ENCODE measurements at regions not wholly inside any gene's neighbourhood (a gene's known extent, or its start where the extent isn't known, plus 50 kb on each side); places are given as distances from the start of the nearest gene placed in this dataset.
"Not testable (repeated sequence)": the region's sequence is repeated elsewhere in the genome, so short reads cannot be mapped to it uniquely, and the experiment has no call there.

DNA sequence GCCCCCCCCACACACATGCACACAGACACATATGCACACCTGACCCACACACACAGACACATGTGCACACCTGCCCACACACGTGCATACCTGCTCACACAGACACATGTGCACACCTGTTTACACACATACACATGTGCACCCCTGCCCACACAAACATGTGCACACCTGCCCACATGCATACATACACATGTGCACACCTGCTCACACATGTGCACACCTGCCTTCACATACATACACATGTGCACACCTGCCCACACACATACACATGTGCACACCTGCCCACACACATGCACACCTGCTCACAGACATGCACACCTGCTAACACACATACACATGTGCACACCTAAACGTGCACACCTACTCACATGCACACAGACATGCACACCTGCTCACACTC lies 147.0 kb upstream of the FOXD4L5 start:
- no peak for TF ChIP-seq CTCF (IDR thresholded peaks at IDR 0.05; ENCODE audit: low read depth, low read length)
- in situ Hi-C loops (cut with HindIII; ENCODE audit: low sequenced_read_pairs): no loop called here

GRCh38 chr9:65430221-65430620 lies 145.2 kb upstream of the FOXD4L5 start:
- no peak for TF ChIP-seq CTCF (IDR thresholded peaks at IDR 0.05; ENCODE audit: low read depth, low read length)
- no peak overlapping the region for H3K4me3 ChIP-seq (ENCODE audit: low read depth, low read length)
- DNase-seq (ENCODE audit: low read depth, low spot score): no peak
- in situ Hi-C loops (cut with HindIII; ENCODE audit: low sequenced_read_pairs): no loop called here

More for the DNA sequence above, 147.0 kb upstream of the FOXD4L5 start:
- no peak for DNase-seq (ENCODE audit: low read depth, low spot score)
- no peak overlapping the region for H3K4me3 ChIP-seq (ENCODE audit: low read depth, low read length)

GRCh38 chr9:65427361-65427760 lies 142.4 kb upstream of the FOXD4L5 start:
- in situ Hi-C loops (cut with HindIII; ENCODE audit: low sequenced_read_pairs): not testable (repeated sequence)

DNA sequence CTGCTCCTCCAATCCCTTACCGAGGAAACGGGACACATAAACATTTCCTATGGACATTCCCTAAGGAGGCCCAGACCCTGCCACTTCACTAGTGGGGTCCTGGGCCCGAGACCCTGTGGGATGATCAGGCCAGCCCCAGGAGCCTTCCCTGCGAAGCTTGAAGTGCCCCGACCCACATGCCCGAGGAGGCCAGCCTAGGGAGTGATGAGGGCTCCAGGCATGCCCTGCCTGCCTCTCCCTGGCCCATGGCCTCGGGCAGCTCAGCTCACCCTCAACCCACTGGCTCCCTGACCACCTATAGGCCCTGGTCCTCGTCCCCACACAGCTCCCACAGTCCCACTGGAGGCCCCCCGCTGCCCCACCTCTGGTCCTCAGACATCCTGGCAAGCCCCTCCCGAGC lies 141.8 kb upstream of the FOXD4L5 start:
- in situ Hi-C loops (cut with HindIII; ENCODE audit: low sequenced_read_pairs); H3K4me3 ChIP-seq (ENCODE audit: low read depth, low read length); DNase-seq (ENCODE audit: low read depth, low spot score): not testable (repeated sequence)

More at GRCh38 chr9:65427361-65427760, 142.4 kb upstream of the FOXD4L5 start:
- not testable (repeated sequence) for H3K4me3 ChIP-seq (ENCODE audit: low read depth, low read length); DNase-seq (ENCODE audit: low read depth, low spot score)

- in situ Hi-C loops (cut with HindIII; ENCODE audit: low sequenced_read_pairs): no loop called here
- no peak overlapping the region for H3K4me3 ChIP-seq (ENCODE audit: low read depth, low read length)
- DNase-seq (ENCODE audit: low read depth, low spot score): no peak
- TF ChIP-seq CTCF (IDR thresholded peaks at IDR 0.05; ENCODE audit: low read depth, low read length): no peak
These were observed 141.2 kb upstream of the FOXD4L5 start for GRCh38 chr9:65426231-65426630.

GRCh38 chr9:65425183-65425582 lies 140.2 kb upstream of the FOXD4L5 start:
- H3K4me3 ChIP-seq (ENCODE audit: low read depth, low read length); in situ Hi-C loops (cut with HindIII; ENCODE audit: low sequenced_read_pairs); DNase-seq (ENCODE audit: low read depth, low spot score): not testable (repeated sequence)

DNA sequence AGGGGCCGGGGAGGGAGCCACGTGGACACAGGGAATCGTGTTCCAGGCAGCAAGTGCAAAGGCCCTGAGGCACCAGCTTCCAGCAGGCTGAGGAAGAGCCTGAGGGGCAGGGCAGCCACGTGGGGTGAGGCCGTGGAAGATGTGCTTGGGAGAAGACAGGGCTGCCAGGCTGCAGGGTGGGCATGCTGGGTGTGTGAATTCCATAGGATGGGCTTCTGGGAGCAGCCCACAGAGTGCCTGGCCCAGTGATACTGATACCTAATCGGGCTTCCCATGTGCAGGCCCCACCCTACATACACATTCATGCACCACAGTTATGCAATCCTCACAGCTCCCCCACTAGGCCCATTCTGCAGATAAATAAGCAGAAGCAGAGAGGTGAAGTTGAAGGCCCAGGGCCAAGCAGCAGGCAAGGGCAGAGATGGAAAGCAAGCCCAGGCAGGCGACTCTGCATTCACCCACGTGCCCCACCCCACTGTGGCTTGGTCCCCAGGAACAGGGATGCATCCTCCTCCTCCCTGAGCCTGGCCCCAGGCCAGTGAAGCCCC lies 139.5 kb upstream of the FOXD4L5 start:
- H3K4me3 ChIP-seq (ENCODE audit: low read depth, low read length); DNase-seq (ENCODE audit: low read depth, low spot score); in situ Hi-C loops (cut with HindIII; ENCODE audit: low sequenced_read_pairs): not testable (repeated sequence)

DNA sequence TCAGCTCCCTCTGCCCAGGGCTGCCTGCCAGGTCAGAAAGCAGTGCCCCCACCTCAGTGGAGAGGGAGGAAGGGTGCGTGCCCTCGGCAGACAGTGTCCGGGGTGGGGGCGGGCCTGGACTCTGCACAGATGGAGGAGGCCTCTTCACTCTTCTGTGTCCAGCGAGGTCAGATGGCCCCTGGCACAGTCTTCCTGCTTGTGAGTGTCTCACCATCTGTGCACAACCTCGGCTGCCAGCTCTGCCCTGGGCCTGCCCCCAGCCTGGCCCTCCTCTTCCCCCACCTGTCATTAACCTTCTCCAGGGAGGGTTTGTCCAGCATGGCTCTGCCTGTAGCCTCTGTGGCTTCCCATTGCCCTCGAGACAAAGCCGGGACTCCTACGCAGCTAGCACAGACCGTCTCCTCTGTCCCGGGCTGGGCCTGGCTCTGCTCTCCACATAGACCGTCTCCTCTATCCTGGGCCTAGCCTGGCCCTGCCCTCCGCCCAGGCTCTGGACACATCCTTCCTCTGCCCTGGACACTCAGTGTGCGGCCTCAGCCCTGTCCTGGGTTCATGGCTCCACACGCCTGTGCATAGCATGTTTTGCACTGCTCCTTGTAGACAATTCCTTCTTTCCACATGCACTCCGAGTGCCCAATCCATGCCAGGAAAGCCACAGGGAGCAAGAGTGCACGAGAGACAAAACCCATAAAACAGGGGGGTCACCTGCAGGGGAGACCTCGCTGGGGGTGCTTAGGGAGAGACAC lies 138.9 kb upstream of the FOXD4L5 start:
- H3K4me3 ChIP-seq (ENCODE audit: low read depth, low read length); DNase-seq (ENCODE audit: low read depth, low spot score); in situ Hi-C loops (cut with HindIII; ENCODE audit: low sequenced_read_pairs): not testable (repeated sequence)

GRCh38 chr9:65422966-65423690 lies 138.1 kb upstream of the FOXD4L5 start:
- H3K4me3 ChIP-seq (ENCODE audit: low read depth, low read length); DNase-seq (ENCODE audit: low read depth, low spot score); in situ Hi-C loops (cut with HindIII; ENCODE audit: low sequenced_read_pairs): not testable (repeated sequence)

DNA sequence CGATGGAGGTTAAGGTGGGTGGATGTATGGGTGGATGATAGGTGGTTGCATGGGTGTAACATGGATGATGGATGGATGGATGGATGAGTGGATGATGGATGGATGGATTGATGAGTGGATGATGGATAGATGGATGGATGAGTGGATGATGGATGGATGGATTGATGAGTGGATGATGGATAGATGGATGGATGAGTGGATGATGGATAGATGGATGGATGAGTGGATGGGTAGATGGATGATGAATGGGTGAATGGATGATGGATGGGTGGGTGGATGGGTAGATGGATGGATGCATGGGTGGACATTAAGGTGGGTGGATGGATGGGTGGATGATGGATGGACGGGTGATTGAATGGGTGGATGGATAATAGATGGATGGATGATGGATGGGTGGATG lies 136.5 kb upstream of the FOXD4L5 start:
- DNase-seq (ENCODE audit: low read depth, low spot score); in situ Hi-C loops (cut with HindIII; ENCODE audit: low sequenced_read_pairs); H3K4me3 ChIP-seq (ENCODE audit: low read depth, low read length): not testable (repeated sequence)
